PC-3 (cell line): ENCODE measurements at regions not wholly inside any gene's neighbourhood (a gene's known extent, or its start where the extent isn't known, plus 50 kb on each side); places are given as distances from the start of the nearest gene placed in this dataset.
A peak's percentile ranks its signal among the peaks of the same experiment; 100 is the strongest.
"Not testable (repeated sequence)": the region's sequence is repeated elsewhere in the genome, so short reads cannot be mapped to it uniquely, and the experiment has no call there.

ENCODE experiments used
- ATAC-seq: fragments of 200-7000 bp; cut with Tn5 transposase; 2 replicates; pipeline ENCODE4 v1.9.1; 2020; ENCODE audit warnings: mild to moderate bottlenecking, moderate library complexity
- BruUV-seq: library from RNA; stranded (reverse); fragments of 400-500 nt; replicated peaks from 2 replicates; lab custom pipeline; 2021; lab: Mats Ljungman, UMichigan
- CTCF ChIA-PET: fragments of 300-600 bp; sonication (Branson Sonifier 250); formaldehyde crosslinking; loops from one replicate; lab custom pipeline; 2022; ENCODE audit warnings: antibody characterized with exemption; lab: Charles Lee
- POLR2A ChIA-PET: fragments of 300-600 bp; sonication (Branson Sonifier 250); formaldehyde crosslinking; loops from one replicate; lab custom pipeline; 2022; ENCODE audit warnings: antibody characterized with exemption; ENCODE audit not compliant: unreplicated experiment; lab: Charles Lee
- DNase-seq: peaks from one replicate; pipeline ENCODE4 v3.0.0-alpha.2; 2015
- H2AFZ ChIP-seq: fragments of 300-600 bp; sonication (generic); 2 replicates; pipeline ENCODE4 v1.6.0; 2016; ENCODE audit warnings: antibody characterized with exemption, low read length
- H3F3A ChIP-seq: fragments of 300-600 bp; sonication (generic); one replicate; pipeline ENCODE4 v1.6.0; 2017; ENCODE audit warnings: antibody characterized with exemption, low read length, control low read depth, mild to moderate bottlenecking; ENCODE audit not compliant: unreplicated experiment
- H3K27ac ChIP-seq: fragments of 300-600 bp; sonication (generic); 2 replicates; pipeline ENCODE4 v1.5.1; 2016; ENCODE audit warnings: mild to moderate bottlenecking, low read length
- H3K27me3 ChIP-seq: fragments of 300-600 bp; sonication (generic); 2 replicates; pipeline ENCODE4 v1.6.1; 2016; ENCODE audit warnings: low read length, mixed read lengths
- H3K36me3 ChIP-seq: fragments of 300-600 bp; sonication (generic); 2 replicates; pipeline ENCODE4 v1.6.1; 2016; ENCODE audit warnings: low read depth, mixed run types, low read length, mixed read lengths
- H3K4me1 ChIP-seq: fragments of 300-600 bp; sonication (generic); 2 replicates; pipeline ENCODE4 v1.5.1; 2016; ENCODE audit warnings: low read length; ENCODE audit not compliant: insufficient read depth
- H3K4me2 ChIP-seq: fragments of 300-600 bp; sonication (generic); 2 replicates; pipeline ENCODE4 v1.6.0; 2016; ENCODE audit warnings: low read length
- H3K4me3 ChIP-seq: fragments of 300-600 bp; sonication (generic); 2 replicates; pipeline ENCODE4 v1.5.1; 2016; ENCODE audit warnings: mild to moderate bottlenecking, low read length, mixed read lengths
- H3K79me2 ChIP-seq: fragments of 300-600 bp; sonication (generic); 2 replicates; pipeline ENCODE4 v1.6.1; 2017; ENCODE audit warnings: low read length, mixed read lengths
- H3K9ac ChIP-seq: fragments of 300-600 bp; sonication (generic); 2 replicates; pipeline ENCODE4 v1.6.0; 2016; ENCODE audit warnings: mild to moderate bottlenecking, low read length
- H3K9me2 ChIP-seq: fragments of 300-600 bp; sonication (generic); replicated peaks from 2 replicates; pipeline ENCODE4 v1.6.1; 2016; ENCODE audit warnings: mixed run types, low read length, mixed read lengths
- H3K9me3 ChIP-seq: fragments of 300-600 bp; sonication (generic); 2 replicates; pipeline ENCODE4 v1.6.1; 2016; ENCODE audit warnings: low read length, mixed read lengths
- H4K20me1 ChIP-seq: fragments of 300-600 bp; sonication (generic); 2 replicates; pipeline ENCODE4 v1.6.1; 2016; ENCODE audit warnings: low read length, mixed read lengths
- CTCF ChIP-seq: fragments of 300-600 bp; sonication (generic); conservative IDR thresholded peaks from 2 replicates; pipeline ENCODE4 v1.5.1; 2017; ENCODE audit warnings: antibody characterized with exemption, low read depth, mild to moderate bottlenecking, low read length
- EZH2 ChIP-seq: fragments of 300-600 bp; sonication (generic); IDR thresholded peaks from one replicate; pipeline ENCODE4 v1.6.1; 2017; ENCODE audit warnings: antibody characterized with exemption, mild to moderate bottlenecking, low read length; ENCODE audit not compliant: unreplicated experiment
- EZH2phosphoT487 ChIP-seq: fragments of 300-600 bp; sonication (generic); IDR thresholded peaks from 2 replicates; pipeline ENCODE4 v1.6.1; 2018; ENCODE audit warnings: mild to moderate bottlenecking, antibody characterized with exemption, low read length, borderline replicate concordance
- intact Hi-C: fragments of 100-400 bp; cut with micrococcal nuclease; formaldehyde crosslinking; loops from 2 replicates; pipeline ENCODE4 v1.9.0; 2023

GRCh38 chr4:83906561-83906960 is 370.7 kb downstream of the GPAT3 start:
- intact Hi-C loops, result loop anchor here (10.0 kb wide), 1 partner anchor 262 kb away; no protein-coding TSS in a partner anchor
- ChIA-PET CTCF (no interaction called here), POLR2A (no interaction called here)
- no peaks in the 10 kb centered on the region for H3K9me3 ChIP-seq
- no peak overlapping the region for H3K9ac ChIP-seq
- no peaks in the 10 kb centered on the region for H3K4me1 ChIP-seq
- no peak overlapping the region for H3K27ac ChIP-seq
- no peaks in the 10 kb centered on the region for H3K9me2 ChIP-seq
- H3K36me3 ChIP-seq, result no peaks in the 10 kb centered on the region
- H3F3A ChIP-seq, result no peaks in the 10 kb centered on the region
- no peak overlapping the region for H3K4me2 ChIP-seq
- DNase-seq, result no peak
- H4K20me1 ChIP-seq, result no peaks in the 10 kb centered on the region
- H3K4me3 ChIP-seq, result no peak overlapping the region
- no TSS peak for BruUV-seq
- TF ChIP-seq CTCF, result no peak
- no peak for TF ChIP-seq EZH2phosphoT487
- no peak for TF ChIP-seq EZH2
- ATAC-seq, result no peak
- no peak overlapping the region for H2AFZ ChIP-seq
- no peaks in the 10 kb centered on the region; the same call in 1 of the 2 replicates for H3K27me3 ChIP-seq
- no peaks in the 10 kb centered on the region for H3K79me2 ChIP-seq

GRCh38 chr4:83905952-83906351 is 370.0 kb downstream of the GPAT3 start:
- no peak overlapping the region for H3K9ac ChIP-seq
- ATAC-seq, result peak; percentile 50; the same call in 1 of the 2 replicates
- intact Hi-C loops, result loop anchor here (10.0 kb wide), 1 partner anchor 261 kb away; no protein-coding TSS in a partner anchor

GRCh38 chr4:83903740-83904139 is 367.8 kb downstream of the GPAT3 start:
- H3K9me3 ChIP-seq, H3F3A ChIP-seq, ATAC-seq, H3K79me2 ChIP-seq, H3K4me3 ChIP-seq, CTCF ChIA-PET, H3K9ac ChIP-seq, H3K27ac ChIP-seq, H3K36me3 ChIP-seq, POLR2A ChIA-PET, DNase-seq, H3K27me3 ChIP-seq, BruUV-seq, H3K4me1 ChIP-seq, H2AFZ ChIP-seq, H4K20me1 ChIP-seq, H3K9me2 ChIP-seq, H3K4me2 ChIP-seq: not testable (repeated sequence)
- intact Hi-C loops, result loop anchor here (10.0 kb wide), 1 partner anchor 259 kb away; no protein-coding TSS in a partner anchor

More at GRCh38 chr4:83905952-83906351, 370.0 kb downstream of the GPAT3 start:
- H3K9me3 ChIP-seq, result no peaks in the 10 kb centered on the region
- H3K79me2 ChIP-seq, result no peaks in the 10 kb centered on the region
- POLR2A ChIA-PET, result no interaction called here
- TF ChIP-seq EZH2, result no peak
- TF ChIP-seq CTCF, result peak; percentile 63; the same call in 1 of the 2 replicates
- no TSS peak for BruUV-seq
- H3K9me2 ChIP-seq, result no peaks in the 10 kb centered on the region
- H2AFZ ChIP-seq, result no peak overlapping the region
- no peaks in the 10 kb centered on the region for H3F3A ChIP-seq
- no peaks in the 10 kb centered on the region for H3K4me1 ChIP-seq
- no peaks in the 10 kb centered on the region for H4K20me1 ChIP-seq
- H3K27me3 ChIP-seq, result no peaks in the 10 kb centered on the region; the same call in 1 of the 2 replicates
- no peak overlapping the region for H3K4me3 ChIP-seq
- no peak overlapping the region for H3K4me2 ChIP-seq
- H3K27ac ChIP-seq, result no peak overlapping the region
- no peaks in the 10 kb centered on the region for H3K36me3 ChIP-seq
- CTCF ChIA-PET, result no interaction called here
- peak; percentile 33 for DNase-seq
